ENCODE measurements at regions not wholly inside any gene's neighbourhood (a gene's known extent, or its start where the extent isn't known, plus 50 kb on each side); places are given as distances from the start of the nearest gene placed in this dataset.

DNA sequence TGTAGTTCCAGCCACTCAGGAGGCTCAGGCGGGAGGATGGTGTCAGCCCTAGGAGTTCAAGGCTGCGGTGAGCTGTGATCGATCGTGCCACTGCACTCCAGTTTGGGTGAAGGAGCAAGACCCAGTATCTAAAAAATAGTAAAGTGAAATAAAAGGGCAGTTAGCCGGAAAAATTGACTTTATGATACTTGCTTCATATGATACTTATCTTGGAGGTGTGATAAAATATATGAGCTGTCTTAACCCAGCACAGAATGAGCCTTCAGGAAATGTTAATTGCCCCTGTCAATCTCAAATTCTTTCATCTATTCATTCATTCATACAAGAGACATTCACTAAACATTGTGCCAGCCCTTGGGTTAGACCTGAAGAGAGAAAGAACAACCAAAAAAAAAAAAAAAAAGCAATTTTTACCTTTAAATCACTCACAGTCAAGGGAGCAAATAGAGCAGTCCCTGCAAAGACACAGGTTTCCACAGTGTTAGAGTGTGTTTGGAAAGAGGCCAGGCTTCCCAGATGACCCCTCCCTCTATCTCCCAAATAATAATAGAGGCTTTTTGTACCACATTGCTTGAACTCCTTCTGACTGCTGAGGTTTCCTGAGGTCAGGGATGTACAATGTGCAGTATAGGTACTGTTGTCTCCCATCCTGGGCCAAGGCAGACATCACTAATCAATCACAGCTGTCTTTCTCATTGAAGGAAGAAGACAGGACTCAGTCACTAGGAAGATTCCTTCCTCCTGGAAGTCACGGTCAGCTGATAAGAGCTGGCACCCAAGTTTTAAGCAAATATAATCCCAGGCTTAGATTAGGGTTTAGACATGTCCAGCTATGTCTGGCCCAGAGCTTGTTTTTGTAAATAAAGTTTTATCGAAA is 454.6 kb downstream of the MIAT start:
- Mint-ChIP-seq H3K4me1 (ENCODE audit: low read depth) (peaks cover 52% of the 10 kb centered on the region), H3K27me3 (peaks cover 2% of the 10 kb centered on the region), H3K27ac (no peak overlapping the region), H3K9me3 (no peaks in the 10 kb centered on the region), H3K4me3 (no peak overlapping the region), H3K36me3 (ENCODE audit: low read depth) (no peaks in the 10 kb centered on the region)
- intact Hi-C loops (cut with micrococcal nuclease) = no loop called here

DNA sequence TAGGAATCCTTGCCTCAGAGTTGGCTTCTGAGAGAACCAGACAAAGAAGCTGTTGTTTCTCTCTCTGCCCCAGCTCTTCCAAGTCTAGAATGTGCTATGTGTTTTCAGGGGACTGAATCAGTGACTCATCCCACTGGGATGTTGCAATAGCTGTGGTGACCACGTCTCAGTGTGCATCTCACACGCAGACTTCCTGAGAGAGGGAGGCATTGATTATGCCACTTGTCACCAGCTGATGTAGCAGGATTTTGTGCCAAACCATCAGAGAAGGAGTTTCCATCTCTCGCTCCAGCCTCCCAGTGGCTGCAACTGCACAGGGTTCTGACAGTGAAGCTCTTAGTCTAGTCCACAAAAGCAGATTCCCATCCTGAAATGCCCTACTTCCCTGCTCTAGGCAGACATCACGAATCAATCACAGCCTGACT is 455.8 kb downstream of the MIAT start:
- intact Hi-C loops (cut with micrococcal nuclease) = no loop called here
- H3K27ac Mint-ChIP-seq = peak overlapping the region; percentile 86
- H3K4me1 Mint-ChIP-seq (ENCODE audit: low read depth) = peaks cover 52% of the 10 kb centered on the region
- peak overlapping the region; percentile 39 for H3K4me3 Mint-ChIP-seq
- no peaks in the 10 kb centered on the region for H3K36me3 Mint-ChIP-seq (ENCODE audit: low read depth)
- peaks cover 2% of the 10 kb centered on the region for H3K27me3 Mint-ChIP-seq
- no peaks in the 10 kb centered on the region for H3K9me3 Mint-ChIP-seq

DNA sequence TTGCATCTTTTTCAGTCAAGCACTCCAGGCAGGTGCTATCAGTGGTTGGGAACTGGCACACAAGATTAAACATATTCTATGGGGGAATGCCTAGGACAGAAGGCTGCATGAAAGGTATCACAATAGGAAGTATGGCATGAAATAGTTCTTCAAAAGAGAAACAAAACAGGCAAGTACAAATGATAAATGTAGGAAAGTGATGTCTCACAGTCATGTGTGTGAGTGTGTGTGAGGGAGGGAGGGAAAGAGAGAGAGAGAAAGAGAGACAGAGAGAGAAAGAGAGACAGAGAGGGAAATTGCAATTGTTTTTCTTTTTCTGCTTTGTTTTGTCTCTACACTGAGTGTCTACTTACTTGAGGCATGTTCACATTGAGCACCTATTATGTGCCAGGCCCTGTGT is 456.3 kb downstream of the MIAT start:
- peak overlapping the region; percentile 86 for H3K27ac Mint-ChIP-seq
- H3K9me3 Mint-ChIP-seq = no peaks in the 10 kb centered on the region
- H3K4me3 Mint-ChIP-seq = peak overlapping the region; percentile 39

DNA sequence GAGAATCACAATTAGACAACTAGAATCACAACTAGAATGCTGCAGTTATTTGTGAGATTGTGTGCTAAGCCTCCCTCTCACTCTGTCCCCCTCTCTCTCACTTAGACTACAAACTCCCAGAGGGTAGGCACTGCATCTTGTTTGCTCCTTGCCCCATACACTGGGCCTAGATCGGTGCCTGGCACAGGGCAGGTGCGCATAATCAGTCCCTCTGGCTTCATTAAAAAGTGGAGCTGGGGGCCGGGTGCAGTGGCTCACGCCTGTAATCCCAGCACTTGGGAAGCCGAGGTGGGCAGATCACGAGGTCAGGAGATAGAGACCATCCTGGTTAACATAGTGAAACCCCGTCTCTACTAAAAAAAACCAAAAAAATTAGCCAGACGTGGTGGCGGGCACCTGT is 456.8 kb downstream of the MIAT start:
- Mint-ChIP-seq H3K27ac (peak overlapping the region; percentile 86), H3K9me3 (no peaks in the 10 kb centered on the region), H3K36me3 (ENCODE audit: low read depth) (no peaks in the 10 kb centered on the region), H3K4me1 (ENCODE audit: low read depth) (peaks cover 45% of the 10 kb centered on the region), H3K27me3 (peaks cover 2% of the 10 kb centered on the region), H3K4me3 (no peak overlapping the region)
- intact Hi-C loops (cut with micrococcal nuclease) = no loop called here

More for the DNA sequence above, 456.3 kb downstream of the MIAT start:
- intact Hi-C loops (cut with micrococcal nuclease) = no loop called here
- no peaks in the 10 kb centered on the region for H3K36me3 Mint-ChIP-seq (ENCODE audit: low read depth)
- H3K27me3 Mint-ChIP-seq = peaks cover 2% of the 10 kb centered on the region
- peaks cover 48% of the 10 kb centered on the region for H3K4me1 Mint-ChIP-seq (ENCODE audit: low read depth)

DNA sequence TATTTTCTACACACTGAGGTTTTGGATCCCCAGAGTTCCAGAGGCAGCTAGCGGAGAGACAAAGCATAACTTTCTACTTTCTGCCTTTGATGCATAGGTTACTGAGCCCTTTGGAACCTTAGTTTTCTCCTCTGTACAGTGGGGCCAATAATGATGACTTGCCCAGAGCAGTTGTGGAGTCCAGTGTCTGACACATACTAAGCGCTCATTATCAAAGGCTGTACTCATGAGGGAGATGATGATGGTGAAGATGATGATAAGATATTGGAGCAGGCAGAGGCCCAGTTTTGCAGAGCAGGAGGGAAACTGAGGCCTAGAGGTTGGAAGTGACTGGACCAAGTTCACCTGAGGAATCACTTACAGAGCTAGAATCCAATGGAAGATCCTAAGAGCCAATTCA is 458.0 kb downstream of the MIAT start:
- H3K27ac Mint-ChIP-seq = no peak overlapping the region
- intact Hi-C loops (cut with micrococcal nuclease) = no loop called here
- no peaks in the 10 kb centered on the region for H3K36me3 Mint-ChIP-seq (ENCODE audit: low read depth)
- peaks cover 7% of the 10 kb centered on the region for H3K9me3 Mint-ChIP-seq
- no peak overlapping the region for H3K4me3 Mint-ChIP-seq
- peaks cover 38% of the 10 kb centered on the region for H3K4me1 Mint-ChIP-seq (ENCODE audit: low read depth)
- H3K27me3 Mint-ChIP-seq = peaks cover 2% of the 10 kb centered on the region

DNA sequence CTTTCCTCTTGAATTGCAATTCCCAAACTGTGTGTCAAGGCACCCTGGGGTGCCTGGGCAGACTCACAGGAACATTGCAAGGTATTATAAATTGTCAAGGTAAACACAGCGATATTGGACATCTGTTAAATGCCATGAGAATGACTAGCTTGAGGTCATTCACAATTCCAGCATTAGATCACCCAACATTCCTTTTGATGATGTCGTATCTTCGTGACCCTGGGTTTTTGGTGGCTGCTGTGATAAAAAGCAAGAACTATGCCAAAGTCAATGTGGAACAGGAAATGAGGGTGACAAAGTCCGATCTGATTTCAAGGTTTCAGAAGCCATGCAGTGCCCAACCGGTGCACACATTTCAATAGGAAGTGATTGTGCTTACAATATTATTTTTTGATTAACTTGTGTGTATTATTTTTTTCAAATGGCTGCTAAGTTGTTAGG is 458.4 kb downstream of the MIAT start:
- intact Hi-C loops (cut with micrococcal nuclease) = no loop called here
- Mint-ChIP-seq H3K36me3 (ENCODE audit: low read depth) (no peaks in the 10 kb centered on the region), H3K4me1 (ENCODE audit: low read depth) (peaks cover 34% of the 10 kb centered on the region), H3K4me3 (no peak overlapping the region), H3K9me3 (peaks cover 8% of the 10 kb centered on the region), H3K27ac (no peak overlapping the region), H3K27me3 (peaks cover 2% of the 10 kb centered on the region)

DNA sequence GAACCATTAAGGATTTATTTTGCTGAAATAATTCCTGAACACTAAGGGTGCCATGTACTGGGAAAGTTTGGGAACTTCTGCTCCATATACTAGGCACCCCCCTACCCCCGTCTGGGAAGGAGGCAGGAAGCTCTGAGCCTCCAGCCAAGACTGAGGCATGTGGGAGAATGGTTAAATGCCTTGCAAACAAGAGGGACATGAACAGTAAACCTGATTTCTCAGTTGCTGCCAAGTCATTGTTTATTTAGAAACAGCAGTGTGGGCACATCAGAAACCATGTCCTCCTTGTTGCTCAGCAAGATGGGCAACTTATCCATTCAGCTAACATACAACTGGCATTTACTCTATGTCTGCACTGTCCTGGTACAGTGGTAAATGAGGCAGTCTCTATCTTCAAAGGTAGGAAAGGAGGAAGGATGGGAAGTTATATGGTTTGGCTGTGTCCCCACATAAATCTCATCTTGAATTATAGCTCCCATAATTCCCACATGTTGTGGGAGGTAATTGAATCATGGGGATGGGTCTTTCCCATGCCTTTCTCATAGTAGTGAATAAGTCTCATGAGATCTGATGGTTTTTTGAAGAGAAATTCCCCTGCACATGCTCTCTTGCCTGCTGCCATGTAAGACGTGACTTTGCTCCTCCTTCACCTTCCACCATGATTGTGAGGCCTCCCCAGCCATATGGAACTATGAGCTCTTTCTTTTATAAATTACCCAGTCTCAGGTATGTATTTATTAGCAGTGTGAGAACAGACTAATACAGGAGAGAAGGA is 459.1 kb downstream of the MIAT start:
- Mint-ChIP-seq H3K27ac (no peak overlapping the region), H3K36me3 (ENCODE audit: low read depth) (no peaks in the 10 kb centered on the region), H3K4me1 (ENCODE audit: low read depth) (peaks cover 34% of the 10 kb centered on the region), H3K4me3 (no peak overlapping the region), H3K9me3 (peaks cover 8% of the 10 kb centered on the region), H3K27me3 (peaks cover 2% of the 10 kb centered on the region)
- intact Hi-C loops (cut with micrococcal nuclease) = no loop called here

DNA sequence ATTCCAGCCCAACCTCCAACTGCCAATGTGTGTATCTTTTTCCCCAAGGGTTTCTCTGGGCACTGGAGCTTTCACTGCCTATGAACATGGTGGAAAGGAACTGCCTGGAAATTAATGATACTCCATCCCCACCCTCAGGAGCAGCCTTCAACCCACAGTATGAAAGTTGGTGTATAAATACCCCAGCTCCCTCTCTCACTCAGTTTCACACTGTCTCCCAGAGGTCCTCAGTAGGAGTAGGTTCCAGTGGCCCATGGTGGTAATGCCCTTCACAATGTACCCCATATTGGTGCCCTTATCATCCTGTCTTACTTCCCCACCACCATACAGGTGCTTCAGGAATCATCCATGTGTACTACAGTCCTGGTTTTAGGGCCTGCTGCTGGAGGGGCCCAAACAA is 462.6 kb downstream of the MIAT start:
- no peak overlapping the region for H3K4me3 Mint-ChIP-seq
- H3K4me1 Mint-ChIP-seq (ENCODE audit: low read depth) = peaks cover 34% of the 10 kb centered on the region
- peaks cover 8% of the 10 kb centered on the region for H3K9me3 Mint-ChIP-seq
- H3K27ac Mint-ChIP-seq = peak overlapping the region; percentile 53
- no peaks in the 10 kb centered on the region for H3K36me3 Mint-ChIP-seq (ENCODE audit: low read depth)
- intact Hi-C loops (cut with micrococcal nuclease) = no loop called here
- peaks cover 2% of the 10 kb centered on the region for H3K27me3 Mint-ChIP-seq

DNA sequence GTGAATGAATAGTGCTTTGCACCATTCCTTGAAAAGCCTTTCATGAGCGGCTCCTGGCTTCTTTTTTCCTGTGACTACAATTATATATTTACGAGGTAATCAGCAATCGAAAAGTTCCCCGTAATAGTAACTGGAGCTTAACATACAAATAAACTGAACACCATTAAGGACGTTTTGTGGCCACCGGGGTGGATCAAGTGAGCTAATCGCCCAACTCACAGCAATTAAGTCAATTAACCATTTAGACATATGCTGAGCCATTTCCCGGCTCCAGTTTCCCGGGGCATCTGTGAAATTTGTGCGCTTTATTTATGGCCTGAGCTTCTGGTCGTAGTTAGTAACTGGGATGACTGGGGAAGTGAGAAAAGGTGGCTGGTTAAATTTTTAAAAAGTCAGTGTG is 465.2 kb downstream of the MIAT start:
- Mint-ChIP-seq H3K27me3 (no peaks in the 10 kb centered on the region), H3K4me3 (no peak overlapping the region), H3K4me1 (ENCODE audit: low read depth) (peaks cover 35% of the 10 kb centered on the region), H3K36me3 (ENCODE audit: low read depth) (no peaks in the 10 kb centered on the region), H3K9me3 (peaks cover 8% of the 10 kb centered on the region), H3K27ac (no peak overlapping the region)
- intact Hi-C loops (cut with micrococcal nuclease) = no loop called here

DNA sequence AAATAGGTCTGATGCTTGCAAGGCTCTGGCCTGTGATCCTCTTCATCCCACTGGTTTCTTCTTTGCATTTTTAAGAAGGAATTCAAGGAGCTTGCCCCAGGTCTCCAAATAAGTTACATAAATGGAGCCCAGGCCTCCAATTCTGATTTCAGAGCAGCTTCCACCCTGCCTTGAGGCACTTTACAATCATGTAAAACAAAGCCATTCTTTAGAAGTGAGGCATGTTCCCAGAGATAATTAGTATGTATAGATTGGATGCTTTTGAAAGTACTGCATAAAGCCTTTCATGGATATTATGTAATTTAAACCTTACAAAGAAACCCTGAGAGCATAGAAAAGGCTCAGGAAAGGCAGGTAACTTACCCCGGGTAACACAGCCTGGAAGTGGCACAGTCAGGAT is 466.5 kb downstream of the MIAT start:
- H3K27ac Mint-ChIP-seq = peak overlapping the region; percentile 83
- H3K4me3 Mint-ChIP-seq = peak overlapping the region; percentile 67
- H3K27me3 Mint-ChIP-seq = no peaks in the 10 kb centered on the region
- intact Hi-C loops (cut with micrococcal nuclease) = no loop called here
- H3K4me1 Mint-ChIP-seq (ENCODE audit: low read depth) = peaks cover 48% of the 10 kb centered on the region
- no peaks in the 10 kb centered on the region for H3K36me3 Mint-ChIP-seq (ENCODE audit: low read depth)
- peaks cover 8% of the 10 kb centered on the region for H3K9me3 Mint-ChIP-seq

DNA sequence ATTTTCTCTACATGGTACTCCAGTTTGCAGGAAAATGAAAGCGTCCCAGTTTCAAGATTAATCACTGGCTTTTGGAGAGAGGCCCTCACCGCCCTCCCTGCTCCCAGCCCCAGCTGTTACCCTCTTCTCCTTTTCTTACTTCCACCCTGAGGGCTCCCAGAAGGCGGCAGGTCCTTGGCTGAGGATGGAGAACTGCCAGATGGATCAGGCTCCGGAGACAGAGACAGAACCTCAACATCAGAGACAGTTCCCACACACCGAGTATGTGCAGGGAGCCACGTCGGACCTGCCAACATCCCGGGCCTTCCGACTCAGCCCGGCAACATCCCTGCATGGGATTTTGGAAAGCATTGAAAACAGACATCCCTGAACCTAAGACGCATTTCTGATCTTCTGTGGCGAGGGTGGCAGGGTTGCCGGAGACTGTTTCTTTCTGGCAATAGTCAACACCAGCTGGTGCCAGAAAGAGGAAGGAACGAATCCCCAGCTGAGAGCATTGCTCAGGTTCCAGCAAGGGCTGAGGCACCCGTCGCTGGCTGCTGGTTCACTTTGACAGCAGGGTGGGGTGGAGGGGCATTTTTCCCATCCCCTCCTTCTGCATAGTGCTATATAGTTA is 467.1 kb downstream of the MIAT start:
- Mint-ChIP-seq H3K9me3 (peaks cover 8% of the 10 kb centered on the region), H3K36me3 (ENCODE audit: low read depth) (no peaks in the 10 kb centered on the region), H3K4me1 (ENCODE audit: low read depth) (peaks cover 54% of the 10 kb centered on the region), H3K27me3 (no peaks in the 10 kb centered on the region), H3K27ac (peak overlapping the region; percentile 83), H3K4me3 (peak overlapping the region; percentile 67)
- intact Hi-C loops (cut with micrococcal nuclease) = no loop called here

DNA sequence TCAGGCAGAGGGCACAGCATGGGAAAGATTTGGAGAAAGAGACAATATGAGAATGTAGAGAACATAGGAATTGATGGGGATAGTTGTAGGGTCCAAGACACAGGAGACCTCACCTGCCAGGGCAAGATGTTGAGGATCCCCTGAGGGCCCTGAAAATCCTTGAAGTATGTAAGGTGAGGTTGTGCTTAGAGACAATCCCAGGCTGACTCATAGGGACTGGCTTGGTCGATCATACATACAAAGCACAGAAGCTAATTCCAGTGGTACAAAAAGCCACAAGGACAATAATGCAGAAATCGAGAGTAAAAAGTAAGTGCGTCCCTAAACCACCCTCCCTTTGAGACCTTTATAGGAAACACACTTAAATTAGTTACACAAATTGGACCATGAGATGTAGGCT is 468.2 kb downstream of the MIAT start:
- Mint-ChIP-seq H3K9me3 (no peaks in the 10 kb centered on the region), H3K4me3 (no peak overlapping the region), H3K27me3 (no peaks in the 10 kb centered on the region), H3K27ac (peak overlapping the region; percentile 83), H3K4me1 (ENCODE audit: low read depth) (peaks cover 63% of the 10 kb centered on the region), H3K36me3 (ENCODE audit: low read depth) (no peaks in the 10 kb centered on the region)
- intact Hi-C loops (cut with micrococcal nuclease) = no loop called here

DNA sequence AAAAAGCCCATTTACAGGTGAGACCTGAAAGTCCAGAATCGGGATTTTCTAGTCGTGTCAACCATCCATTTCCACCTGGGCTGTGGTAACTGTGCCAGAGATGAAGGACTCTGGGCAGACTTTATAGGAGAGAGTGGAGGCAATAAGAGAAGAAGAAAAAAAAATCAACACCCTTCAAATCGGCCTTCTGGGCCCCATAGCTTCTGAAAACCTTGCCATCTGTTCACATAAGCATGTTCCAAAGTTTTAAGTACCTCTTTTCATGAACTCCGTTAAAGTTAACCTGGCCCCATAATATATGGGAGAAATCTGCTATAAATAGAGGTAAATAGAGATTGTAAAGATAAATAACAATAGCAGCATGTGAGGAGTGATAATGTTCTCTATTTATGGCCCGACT is 470.5 kb downstream of the MIAT start:
- intact Hi-C loops (cut with micrococcal nuclease) = no loop called here
- Mint-ChIP-seq H3K4me3 (no peak overlapping the region), H3K4me1 (ENCODE audit: low read depth) (peaks cover 79% of the 10 kb centered on the region), H3K27ac (no peak overlapping the region), H3K9me3 (no peaks in the 10 kb centered on the region), H3K27me3 (no peaks in the 10 kb centered on the region), H3K36me3 (ENCODE audit: low read depth) (no peaks in the 10 kb centered on the region)

All from dendritic cell treated with granulocyte-macrophage colony-stimulating factor and Interleukin-4, amounts not matched to agents 40 ng/mL and 50 ng/mL, for 4 days (primary cell).